ENCODE measurements at regions not wholly inside any gene's neighbourhood (a gene's known extent, or its start where the extent isn't known, plus 50 kb on each side); places are given as distances from the start of the nearest gene placed in this dataset.

GRCh38 chr21:43361493-43362296 is 65.2 kb downstream of the SIK1 start:
- H2AFZ ChIP-seq (ENCODE audit: low read depth, low read length) = peak overlapping the region; percentile 56
- no peaks in the 10 kb centered on the region for H3K36me3 ChIP-seq (replicated peaks; ENCODE audit: low read depth, low read length)
- peak overlapping the region; percentile 86 for H3K4me2 ChIP-seq (ENCODE audit: low read length)
- TF ChIP-seq EZH2phosphoT487 (IDR thresholded peaks at IDR 0.05; ENCODE audit: low read depth) = no peak
- TF ChIP-seq CTCF (IDR thresholded peaks at IDR 0.05; ENCODE audit: low read depth, low read length) = no peak
- H3K9ac ChIP-seq (ENCODE audit: low read length) = peak overlapping the region; percentile 71
- H3K4me1 ChIP-seq (ENCODE audit: low read length) = peaks cover 50% of the 10 kb centered on the region
- no peaks in the 10 kb centered on the region for H3K79me2 ChIP-seq (ENCODE audit: low read length)
- H3K9me3 ChIP-seq (ENCODE audit: insufficient read depth, low read length) = no peaks in the 10 kb centered on the region
- no peaks in the 10 kb centered on the region for H4K20me1 ChIP-seq (ENCODE audit: insufficient read depth, low read length)
- H3K4me3 ChIP-seq (ENCODE audit: low read length) = peak overlapping the region; percentile 72
- peak overlapping the region; percentile 75 for H3K27ac ChIP-seq (ENCODE audit: low read length)
- no peaks in the 10 kb centered on the region for H3K27me3 ChIP-seq (ENCODE audit: low read depth, low read length)

GRCh38 chr21:43361127-43361492 is 65.8 kb downstream of the SIK1 start:
- Histone ChIP-seq H3K4me2 (ENCODE audit: low read length) (peak overlapping the region; percentile 86), H3K9me3 (ENCODE audit: insufficient read depth, low read length) (no peaks in the 10 kb centered on the region), H3K9ac (ENCODE audit: low read length) (peak overlapping the region; percentile 71; the same call in 1 of the 2 replicates), H3K79me2 (ENCODE audit: low read length) (no peaks in the 10 kb centered on the region), H3K4me3 (ENCODE audit: low read length) (peak overlapping the region; percentile 72), H3K36me3 (replicated peaks; ENCODE audit: low read depth, low read length) (no peaks in the 10 kb centered on the region), H3K4me1 (ENCODE audit: low read length) (peaks cover 54% of the 10 kb centered on the region), H3K27ac (ENCODE audit: low read length) (peak overlapping the region; percentile 75), H4K20me1 (ENCODE audit: insufficient read depth, low read length) (no peaks in the 10 kb centered on the region), H2AFZ (ENCODE audit: low read depth, low read length) (no peak overlapping the region), H3K27me3 (ENCODE audit: low read depth, low read length) (no peaks in the 10 kb centered on the region)
- TF ChIP-seq EZH2phosphoT487 (IDR thresholded peaks at IDR 0.05; ENCODE audit: low read depth) (no peak), CTCF (IDR thresholded peaks at IDR 0.05; ENCODE audit: low read depth, low read length) (no peak)

GRCh38 chr21:43360441-43361126 is 66.3 kb downstream of the SIK1 start:
- no peaks in the 10 kb centered on the region for H3K36me3 ChIP-seq (replicated peaks; ENCODE audit: low read depth, low read length)
- no peak overlapping the region for H2AFZ ChIP-seq (ENCODE audit: low read depth, low read length)
- no peak for TF ChIP-seq EZH2phosphoT487 (IDR thresholded peaks at IDR 0.05; ENCODE audit: low read depth)
- no peak for TF ChIP-seq CTCF (IDR thresholded peaks at IDR 0.05; ENCODE audit: low read depth, low read length)
- peaks cover 60% of the 10 kb centered on the region for H3K4me1 ChIP-seq (ENCODE audit: low read length)
- H3K27ac ChIP-seq (ENCODE audit: low read length) = no peak overlapping the region
- H3K27me3 ChIP-seq (ENCODE audit: low read depth, low read length) = no peaks in the 10 kb centered on the region
- H3K9ac ChIP-seq (ENCODE audit: low read length) = no peak overlapping the region
- H3K79me2 ChIP-seq (ENCODE audit: low read length) = no peaks in the 10 kb centered on the region
- no peak overlapping the region for H3K4me3 ChIP-seq (ENCODE audit: low read length)
- no peaks in the 10 kb centered on the region for H4K20me1 ChIP-seq (ENCODE audit: insufficient read depth, low read length)
- H3K4me2 ChIP-seq (ENCODE audit: low read length) = peak overlapping the region; percentile 86
- H3K9me3 ChIP-seq (ENCODE audit: insufficient read depth, low read length) = no peaks in the 10 kb centered on the region
